Neuronal stem cell (in vitro differentiated cells): ENCODE measurements at regions not wholly inside any gene's neighbourhood (a gene's known extent, or its start where the extent isn't known, plus 50 kb on each side); places are given as distances from the start of the nearest gene placed in this dataset.
"Not testable (repeated sequence)": the region's sequence is repeated elsewhere in the genome, so short reads cannot be mapped to it uniquely, and the experiment has no call there.

Source experiments
- DNase-seq: peaks from one replicate; pipeline ENCODE4 v3.0.0-alpha.2; 2013; ENCODE audit warnings: low spot score
- H2AFZ ChIP-seq: one replicate; pipeline ENCODE4 v1.6.1; 2013; ENCODE audit warnings: mild to moderate bottlenecking, low read length, inconsistent platforms
- H2AK5ac ChIP-seq: 2 replicates; pipeline ENCODE4 v1.6.1; 2013; ENCODE audit warnings: low read depth, mild to moderate bottlenecking, inconsistent platforms, low read length, moderate library complexity, mixed read lengths
- H2BK120ac ChIP-seq: 2 replicates; pipeline ENCODE4 v1.6.1; 2013; ENCODE audit warnings: low read depth, mild to moderate bottlenecking, inconsistent platforms, low read length, moderate library complexity, mixed read lengths
- H2BK12ac ChIP-seq: one replicate; pipeline ENCODE4 v1.6.1; 2013; ENCODE audit warnings: low read length, inconsistent platforms
- H2BK15ac ChIP-seq: 2 replicates; pipeline ENCODE4 v1.6.1; 2013; ENCODE audit warnings: mild to moderate bottlenecking, low read length, inconsistent platforms, mixed read lengths
- H2BK5ac ChIP-seq: one replicate; pipeline ENCODE4 v1.6.1; 2013; ENCODE audit warnings: inconsistent platforms, mild to moderate bottlenecking, low read length, moderate library complexity
- H3K14ac ChIP-seq: one replicate; pipeline ENCODE4 v1.6.1; 2013; ENCODE audit warnings: low read length, inconsistent platforms
- H3K18ac ChIP-seq: 2 replicates; pipeline ENCODE4 v1.6.1; 2013; ENCODE audit warnings: low read length, inconsistent platforms
- H3K23ac ChIP-seq: 2 replicates; pipeline ENCODE4 v1.6.1; 2013; ENCODE audit warnings: low read depth, mild to moderate bottlenecking, mixed read lengths, low read length, inconsistent platforms; ENCODE audit not compliant: poor library complexity
- H3K27ac ChIP-seq: replicated peaks from 3 replicates; pipeline ENCODE4 v1.5.1; 2013; ENCODE audit warnings: low read length, inconsistent platforms
- H3K27me3 ChIP-seq, 3 experiments: 2 replicates each; pipeline ENCODE4 v1.6.1; 2013; ENCODE audit warnings: low read length in 3 of 3, mild to moderate bottlenecking in 2 of 3, inconsistent platforms in 1 of 3, low read depth in 1 of 3, mixed read lengths in 1 of 3, moderate library complexity in 1 of 3; ENCODE audit not compliant: control insufficient read depth in 3 of 3, insufficient read depth in 3 of 3
- H3K36me3 ChIP-seq, 2 donors: replicated peaks in 1 of 2; 2 replicates each; pipeline ENCODE4 v1.6.1; 2013; ENCODE audit warnings: low read length in 2 of 2; ENCODE audit not compliant: control insufficient read depth in 2 of 2, insufficient read depth in 2 of 2
- H3K4ac ChIP-seq: 2 replicates; pipeline ENCODE4 v1.6.1; 2013; ENCODE audit warnings: inconsistent platforms, mild to moderate bottlenecking, low read length, moderate library complexity
- H3K4me1 ChIP-seq, 2 donors: 1 replicate in 1 of 2; 2 replicates in 1 of 2; pipeline ENCODE4 v1.6.1; 2013; ENCODE audit warnings: low read length in 2 of 2, low read depth in 1 of 2; ENCODE audit not compliant: control insufficient read depth in 2 of 2, insufficient read depth in 1 of 2
- H3K4me2 ChIP-seq: one replicate; pipeline ENCODE4 v1.6.1; 2013; ENCODE audit warnings: mild to moderate bottlenecking, low read length, inconsistent platforms; ENCODE audit not compliant: insufficient read depth, poor library complexity, severe bottlenecking
- H3K4me3 ChIP-seq, 2 donors: 2 replicates each; pipeline ENCODE4 v1.5.1; 2013; ENCODE audit warnings: low read length in 2 of 2, mild to moderate bottlenecking in 2 of 2, inconsistent platforms in 1 of 2, moderate library complexity in 1 of 2
- H3K79me1 ChIP-seq: one replicate; pipeline ENCODE4 v1.6.1; 2013; ENCODE audit warnings: low read depth, mild to moderate bottlenecking, inconsistent platforms, low read length, moderate library complexity
- H3K9ac ChIP-seq: one replicate; pipeline ENCODE4 v1.6.1; 2013; ENCODE audit warnings: mild to moderate bottlenecking, low read depth, low read length, inconsistent platforms; ENCODE audit not compliant: poor library complexity
- H3K9me3 ChIP-seq, 2 donors: replicated peaks in 1 of 2; 2 replicates each; pipeline versions ENCODE3 to v1.6.1; 2013; ENCODE audit warnings: low read length in 2 of 2, mild to moderate bottlenecking in 2 of 2, inconsistent platforms in 1 of 2, low read depth in 1 of 2, mixed read lengths in 1 of 2, moderate library complexity in 1 of 2; ENCODE audit not compliant: control insufficient read depth in 2 of 2, insufficient read depth in 1 of 2
- H4K8ac ChIP-seq: one replicate; pipeline ENCODE4 v1.6.1; 2013; ENCODE audit warnings: low read depth, mild to moderate bottlenecking, inconsistent platforms, low read length, moderate library complexity
- H4K91ac ChIP-seq: one replicate; pipeline ENCODE4 v1.6.1; 2013; ENCODE audit warnings: low read length, low read depth, mild to moderate bottlenecking, inconsistent platforms; ENCODE audit not compliant: poor library complexity
- WGBS, 2 donors: extraction: QIAGEN DNeasy Blood & Tissue Kit; methylation state at CpG; one replicate each; pipeline ENCODE4 v1.1.7; 2013; ENCODE audit warnings: missing lambda C conversion rate in 2 of 2, mixed read lengths in 1 of 2; ENCODE audit not compliant: insufficient read length in 2 of 2, insufficient replicate concordance in 1 of 2; ENCODE audit errors: extremely low coverage in 2 of 2; 5-methylcytosine and 5-hydroxymethylcytosine counted together

GRCh38 chr14:105672450-105673200 is 146.2 kb downstream of the TMEM121 start:
- H4K8ac ChIP-seq, H2AFZ ChIP-seq, H3K4me1 ChIP-seq, H2AK5ac ChIP-seq, H3K79me1 ChIP-seq, H4K91ac ChIP-seq, H3K27ac ChIP-seq, H3K4me3 ChIP-seq, H3K4ac ChIP-seq, H2BK15ac ChIP-seq, H2BK12ac ChIP-seq, H2BK120ac ChIP-seq, H3K4me2 ChIP-seq, H3K36me3 ChIP-seq, H3K9ac ChIP-seq, H3K18ac ChIP-seq, H3K14ac ChIP-seq, H3K23ac ChIP-seq, H2BK5ac ChIP-seq, H3K9me3 ChIP-seq, DNase-seq: not testable (repeated sequence)
- H3K27me3 ChIP-seq: peaks cover 0 to 26% (median 0%) of the 10 kb centered on the region in 3 experiments
- WGBS, 2 donors: no CpG with 5 or more reads among the region's 55 CpGs

GRCh38 chr14:105675433-105675832 is 149.1 kb downstream of the TMEM121 start:
- not testable (repeated sequence) for H3K36me3 ChIP-seq, DNase-seq, H2AFZ ChIP-seq, H3K4me2 ChIP-seq, H4K8ac ChIP-seq, H2BK120ac ChIP-seq, H4K91ac ChIP-seq, H3K4me3 ChIP-seq, H2BK12ac ChIP-seq, H3K79me1 ChIP-seq, H3K23ac ChIP-seq, H3K9ac ChIP-seq, H3K4me1 ChIP-seq, H2BK15ac ChIP-seq, H2BK5ac ChIP-seq, H3K18ac ChIP-seq, H2AK5ac ChIP-seq, H3K4ac ChIP-seq, H3K9me3 ChIP-seq, H3K27ac ChIP-seq, H3K14ac ChIP-seq
- no CpG with 5 or more reads among the region's 14 CpGs for WGBS, 2 donors
- H3K27me3 ChIP-seq: peaks cover 0 to 24% (median 0%) of the 10 kb centered on the region in 3 experiments

GRCh38 chr14:105675905-105676670 is 149.7 kb downstream of the TMEM121 start:
- not testable (repeated sequence) for H3K18ac ChIP-seq, H2AFZ ChIP-seq, H3K14ac ChIP-seq, H3K36me3 ChIP-seq, H4K8ac ChIP-seq, H3K4me2 ChIP-seq, H3K79me1 ChIP-seq, H3K23ac ChIP-seq, H3K9me3 ChIP-seq, H2BK15ac ChIP-seq, H2BK5ac ChIP-seq, H2BK12ac ChIP-seq, H3K9ac ChIP-seq, H2BK120ac ChIP-seq, H3K27ac ChIP-seq, H2AK5ac ChIP-seq, H4K91ac ChIP-seq, H3K4ac ChIP-seq, H3K4me1 ChIP-seq, H3K4me3 ChIP-seq, DNase-seq
- WGBS, 2 donors: no CpG with 5 or more reads among the region's 13 CpGs
- peaks cover 0 to 24% (median 0%) of the 10 kb centered on the region in 3 experiments for H3K27me3 ChIP-seq

GRCh38 chr14:105678057-105678456 is 151.7 kb downstream of the TMEM121 start:
- H3K4me2 ChIP-seq, H2BK120ac ChIP-seq, H2BK15ac ChIP-seq, H2BK5ac ChIP-seq, H3K4me1 ChIP-seq, DNase-seq, H3K23ac ChIP-seq, H3K9me3 ChIP-seq, H3K36me3 ChIP-seq, H3K18ac ChIP-seq, H3K14ac ChIP-seq, H2AK5ac ChIP-seq, H4K91ac ChIP-seq, H3K4ac ChIP-seq, H2AFZ ChIP-seq, H3K27ac ChIP-seq, H3K79me1 ChIP-seq, H3K4me3 ChIP-seq, H3K9ac ChIP-seq, H4K8ac ChIP-seq, H2BK12ac ChIP-seq: not testable (repeated sequence)
- WGBS, 2 donors: no CpG with 5 or more reads among the region's 21 CpGs
- peaks cover 0 to 24% (median 0%) of the 10 kb centered on the region in 3 experiments for H3K27me3 ChIP-seq
